Gastrocnemius medialis (tissue), 4 donors: ENCODE measurements at regions not wholly inside any gene's neighbourhood (a gene's known extent, or its start where the extent isn't known, plus 50 kb on each side); places are given as distances from the start of the nearest gene placed in this dataset.
"Not testable (repeated sequence)": the region's sequence is repeated elsewhere in the genome, so short reads cannot be mapped to it uniquely, and the experiment has no call there.

Experiments used
- ATAC-seq, 2 donors: fragments of 150-250 bp; one replicate each; pipeline ENCODE4 v1.9.1; 2016
- DNase-seq, 2 donors: peaks; one replicate each; pipeline ENCODE4 v3.0.0-alpha.2; 2019
- H3K27ac ChIP-seq, 4 donors: fragments of 200-600 bp; sonication (generic); 1 replicate in 1 of 4; 2 replicates in 3 of 4; pipeline ENCODE4 v1.5.1; 2016 to 2018; ENCODE audit warnings: mild to moderate bottlenecking in 2 of 4, moderate library complexity in 1 of 4
- H3K27me3 ChIP-seq, 3 donors: fragments of 200-600 bp; sonication (generic) in 2 of 3; 1 replicate in 1 of 3; 2 replicates in 2 of 3; pipeline versions ENCODE4 v1.5.1 to v1.6.0; 2016 to 2019; ENCODE audit warnings: mild to moderate bottlenecking in 1 of 3, moderate library complexity in 1 of 3
- H3K36me3 ChIP-seq, 2 donors: fragments of 200-600 bp; sonication (generic) in 1 of 2; one replicate each; pipeline ENCODE4 v1.5.1; 2017 to 2018
- H3K4me1 ChIP-seq, 2 donors: fragments of 200-600 bp; sonication (generic) in 1 of 2; one replicate each; pipeline ENCODE4 v1.5.1; 2016 to 2017; ENCODE audit warnings: mild to moderate bottlenecking in 2 of 2
- H3K4me3 ChIP-seq, 4 donors: fragments of 200-600 bp; sonication (generic) in 3 of 4; 1 replicate in 1 of 4; 2 replicates in 3 of 4; pipeline ENCODE4 v1.5.1; 2016 to 2019; ENCODE audit warnings: mild to moderate bottlenecking in 2 of 4
- H3K9me3 ChIP-seq, 3 donors: fragments of 200-600 bp; sonication (generic) in 2 of 3; 1 replicate in 1 of 3; 2 replicates in 2 of 3; pipeline ENCODE4 v1.5.1; 2016 to 2019
- POLR2A ChIP-seq, 2 donors: fragments of 450-650 bp; IDR thresholded peaks; one replicate each; pipeline ENCODE4 v1.6.1; 2017; ENCODE audit warnings: antibody characterized with exemption in 2 of 2, mild to moderate bottlenecking in 2 of 2, moderate library complexity in 2 of 2
- in situ Hi-C, 4 donors: fragments of 200-750 bp; cut with MboI; loops; one replicate each; pipeline versions ENCODE4 v1.15.0 to v1.8.0; 2017; ENCODE audit warnings: low sequenced_read_pairs in 4 of 4
- intact Hi-C: fragments of 100-400 bp; cut with DNase I; formaldehyde crosslinking; loops from one replicate; pipeline ENCODE4 v1.15.1; 2023; ENCODE audit warnings: low total_unique reads
- TF ChIP-seq, protein P1 (sequence below), 5 experiments: fragments of 450-650 bp in 3 of 5; fragments of 200-600 bp in 2 of 5; sonication (generic) in 2 of 5; IDR thresholded peaks in 4 of 5; conservative IDR thresholded peaks in 1 of 5; 1 replicate in 4 of 5; 2 replicates in 1 of 5; pipeline ENCODE4 v1.5.1; 2016 to 2019; ENCODE audit warnings: antibody characterized with exemption in 5 of 5, mild to moderate bottlenecking in 3 of 5, moderate library complexity in 3 of 5

DNA sequence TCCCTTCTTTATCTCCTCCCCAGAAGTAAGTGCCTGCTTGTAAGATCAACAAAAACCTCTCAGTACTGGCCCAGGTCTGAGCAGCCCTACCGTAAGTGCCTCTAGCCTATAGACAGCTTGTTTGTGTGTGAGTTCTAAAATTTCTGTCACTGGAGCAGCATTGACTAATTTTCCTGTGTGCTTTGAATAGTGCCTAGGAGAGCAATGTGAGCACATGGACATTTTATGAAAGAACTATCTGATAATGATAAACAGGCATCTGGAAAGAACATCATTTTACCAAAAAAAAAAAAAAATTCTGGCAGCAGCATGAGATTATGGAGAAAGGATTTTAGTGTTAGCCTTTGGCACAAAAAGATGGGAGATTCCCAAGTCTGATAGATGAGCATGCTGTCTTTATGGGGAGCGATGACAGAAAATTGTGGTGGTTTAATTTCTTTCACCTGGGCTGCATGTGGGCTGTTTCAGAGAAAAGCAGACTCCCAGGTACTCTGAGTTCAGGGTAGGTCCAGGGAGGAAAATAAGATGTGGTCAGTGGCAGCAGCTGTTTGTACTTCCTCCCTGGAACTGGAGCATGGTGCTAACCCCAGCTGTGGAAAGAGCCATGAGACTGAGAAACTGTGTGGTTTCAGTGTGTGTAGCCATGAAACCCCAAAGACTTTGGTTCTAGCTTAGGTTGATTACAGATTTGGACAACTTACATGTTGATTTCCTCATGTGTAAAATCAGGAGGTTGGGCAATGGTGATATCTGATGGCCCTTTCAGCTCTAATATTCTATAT is 419.9 kb downstream of the NTRK2 start:
- in situ Hi-C loops, result no loop called here
- ATAC-seq (no peak), DNase-seq (no peak)
- H3K36me3 ChIP-seq, result no peaks in the 10 kb centered on the region
- intact Hi-C loops, result no loop called here
- no peaks in the 10 kb centered on the region for H3K27me3 ChIP-seq
- H3K9me3 ChIP-seq, result no peaks in the 10 kb centered on the region
- H3K4me1 ChIP-seq, result no peaks in the 10 kb centered on the region
- H3K4me3 ChIP-seq, result no peak overlapping the region
- H3K27ac ChIP-seq, result no peak overlapping the region
- TF ChIP-seq POLR2A (IDR thresholded peaks at IDR 0.05), result no peak
- TF ChIP-seq, protein P1, sequence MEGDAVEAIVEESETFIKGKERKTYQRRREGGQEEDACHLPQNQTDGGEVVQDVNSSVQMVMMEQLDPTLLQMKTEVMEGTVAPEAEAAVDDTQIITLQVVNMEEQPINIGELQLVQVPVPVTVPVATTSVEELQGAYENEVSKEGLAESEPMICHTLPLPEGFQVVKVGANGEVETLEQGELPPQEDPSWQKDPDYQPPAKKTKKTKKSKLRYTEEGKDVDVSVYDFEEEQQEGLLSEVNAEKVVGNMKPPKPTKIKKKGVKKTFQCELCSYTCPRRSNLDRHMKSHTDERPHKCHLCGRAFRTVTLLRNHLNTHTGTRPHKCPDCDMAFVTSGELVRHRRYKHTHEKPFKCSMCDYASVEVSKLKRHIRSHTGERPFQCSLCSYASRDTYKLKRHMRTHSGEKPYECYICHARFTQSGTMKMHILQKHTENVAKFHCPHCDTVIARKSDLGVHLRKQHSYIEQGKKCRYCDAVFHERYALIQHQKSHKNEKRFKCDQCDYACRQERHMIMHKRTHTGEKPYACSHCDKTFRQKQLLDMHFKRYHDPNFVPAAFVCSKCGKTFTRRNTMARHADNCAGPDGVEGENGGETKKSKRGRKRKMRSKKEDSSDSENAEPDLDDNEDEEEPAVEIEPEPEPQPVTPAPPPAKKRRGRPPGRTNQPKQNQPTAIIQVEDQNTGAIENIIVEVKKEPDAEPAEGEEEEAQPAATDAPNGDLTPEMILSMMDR (IDR thresholded peaks at IDR 0.05 in 4 of 5, conservative IDR thresholded peaks at IDR 0.05 in 1 of 5), result no peak

DNA sequence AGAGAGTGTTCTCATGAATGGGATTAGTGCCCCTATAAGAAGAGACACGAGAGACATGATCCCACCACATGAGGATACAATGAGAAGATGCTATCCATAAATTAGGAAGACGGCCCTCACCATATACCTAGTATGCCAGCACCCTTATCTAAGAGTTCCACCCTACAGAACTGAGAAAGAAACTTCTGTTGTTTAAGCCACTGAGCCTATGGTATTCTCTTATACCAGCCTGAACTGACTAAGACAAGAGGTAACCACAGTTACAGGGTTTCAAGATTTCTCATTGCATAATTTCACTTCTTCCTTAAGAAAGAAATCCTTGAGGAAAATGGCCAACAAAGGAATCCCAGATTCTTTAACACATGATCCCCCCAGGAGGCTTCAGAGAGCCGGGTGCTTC is 412.4 kb downstream of the NTRK2 start:
- intact Hi-C loops (no loop called here), in situ Hi-C loops (no loop called here)
- DNase-seq (no peak), ATAC-seq (no peak)
- TF ChIP-seq, protein P1 (IDR thresholded peaks at IDR 0.05 in 4 of 5, conservative IDR thresholded peaks at IDR 0.05 in 1 of 5), result no peak
- no peak for TF ChIP-seq POLR2A (IDR thresholded peaks at IDR 0.05)
- Histone ChIP-seq H3K4me1 (no peaks in the 10 kb centered on the region), H3K9me3 (no peaks in the 10 kb centered on the region), H3K4me3 (no peak overlapping the region), H3K36me3 (no peaks in the 10 kb centered on the region), H3K27ac (no peak overlapping the region), H3K27me3 (no peaks in the 10 kb centered on the region)

DNA sequence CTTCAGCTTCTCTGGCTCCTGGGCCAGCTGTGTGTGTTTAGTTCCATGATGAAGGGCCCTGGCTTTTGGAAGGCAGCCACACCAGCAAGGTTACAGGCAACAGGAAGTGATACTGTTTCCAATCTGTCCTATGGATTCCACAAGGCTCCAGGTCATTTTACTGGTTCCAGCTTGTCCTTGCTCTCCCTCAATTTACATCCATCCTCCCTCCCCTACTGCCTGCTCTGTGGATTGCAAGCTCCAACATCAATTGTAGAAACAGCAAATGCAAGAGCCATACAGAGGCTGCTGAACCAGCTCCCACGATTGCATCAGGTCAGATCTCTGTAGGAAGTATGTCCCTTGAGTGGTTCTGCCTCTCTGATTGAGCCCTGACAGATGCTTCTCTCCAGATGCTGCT is 409.8 kb downstream of the NTRK2 start:
- no peak overlapping the region for H3K4me3 ChIP-seq
- DNase-seq (no peak), ATAC-seq (no peak)
- H3K4me1 ChIP-seq, result no peaks in the 10 kb centered on the region
- no peak overlapping the region for H3K27ac ChIP-seq
- in situ Hi-C loops (no loop called here), intact Hi-C loops (no loop called here)
- TF ChIP-seq, protein P1 (IDR thresholded peaks at IDR 0.05 in 4 of 5, conservative IDR thresholded peaks at IDR 0.05 in 1 of 5), result no peak
- TF ChIP-seq POLR2A (IDR thresholded peaks at IDR 0.05), result no peak
- H3K36me3 ChIP-seq, result no peaks in the 10 kb centered on the region
- H3K27me3 ChIP-seq, result no peaks in the 10 kb centered on the region
- H3K9me3 ChIP-seq, result no peaks in the 10 kb centered on the region

DNA sequence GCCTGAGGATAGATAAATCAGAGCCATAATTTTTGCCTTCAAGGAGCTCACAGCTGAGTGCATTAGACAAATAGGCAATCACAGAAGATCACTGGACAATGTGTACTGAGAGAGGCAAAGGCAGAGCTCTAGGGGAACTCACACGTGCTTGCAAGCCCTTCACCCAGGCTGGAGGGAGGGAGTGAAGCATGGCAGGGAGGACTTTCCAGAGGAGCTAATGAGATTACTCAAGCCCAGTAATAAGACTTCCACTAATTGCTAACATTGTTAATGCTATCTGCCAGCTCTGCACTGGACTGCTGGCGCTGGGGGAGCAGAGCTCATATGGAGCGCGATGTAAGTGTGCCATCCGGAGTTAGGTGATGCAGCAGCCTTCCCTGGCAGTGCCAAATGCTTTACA is 408.4 kb downstream of the NTRK2 start:
- intact Hi-C loops, result no loop called here
- no peaks in the 10 kb centered on the region for H3K9me3 ChIP-seq
- DNase-seq (no peak), ATAC-seq (no peak)
- H3K4me1 ChIP-seq, result no peaks in the 10 kb centered on the region
- H3K36me3 ChIP-seq, result no peaks in the 10 kb centered on the region
- TF ChIP-seq POLR2A (IDR thresholded peaks at IDR 0.05), result no peak
- TF ChIP-seq, protein P1 (IDR thresholded peaks at IDR 0.05 in 4 of 5, conservative IDR thresholded peaks at IDR 0.05 in 1 of 5), result no peak
- H3K27me3 ChIP-seq, result no peaks in the 10 kb centered on the region
- H3K4me3 ChIP-seq, result no peak overlapping the region
- in situ Hi-C loops, result no loop called here
- H3K27ac ChIP-seq, result no peak overlapping the region

DNA sequence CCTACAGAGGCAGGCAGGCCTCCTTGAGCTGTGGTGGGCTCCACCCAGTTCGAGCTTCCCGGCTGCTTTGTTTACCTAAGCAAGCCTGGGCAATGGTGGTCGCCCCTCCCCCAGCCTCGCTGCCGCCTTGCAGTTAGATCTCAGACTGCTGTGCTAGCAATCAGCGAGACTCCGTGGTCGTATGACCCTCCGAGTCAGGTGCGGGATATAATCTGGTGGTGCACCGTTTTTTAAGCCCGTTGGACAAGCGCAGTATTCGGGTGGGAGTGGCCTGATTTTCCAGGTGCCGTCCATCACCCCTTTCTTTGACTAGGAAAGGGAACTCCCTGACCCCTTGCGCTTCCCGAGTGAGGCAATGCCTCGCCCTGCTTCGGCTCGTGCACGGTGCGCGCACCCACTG is 407.6 kb downstream of the NTRK2 start:
- H3K27ac ChIP-seq, H3K9me3 ChIP-seq, H3K27me3 ChIP-seq, intact Hi-C loops, H3K36me3 ChIP-seq, ATAC-seq, H3K4me3 ChIP-seq, in situ Hi-C loops, H3K4me1 ChIP-seq, DNase-seq: not testable (repeated sequence)
